T-helper 2 cell treated with Interferon-gamma antibody and Interleukin-4, amounts not matched to agents 5 μg/mL and 100 μg/mL, for 36 hours (primary cell): ENCODE measurements at regions not wholly inside any gene's neighbourhood (a gene's known extent, or its start where the extent isn't known, plus 50 kb on each side); places are given as distances from the start of the nearest gene placed in this dataset.
"Not testable (repeated sequence)": the region's sequence is repeated elsewhere in the genome, so short reads cannot be mapped to it uniquely, and the experiment has no call there.

Experiments used
- DNase-seq: peaks from one replicate; pipeline ENCODE4 v3.0.0; 2021; ENCODE audit warnings: low spot score
- H3K27ac Mint-ChIP-seq: one replicate; pipeline ENCODE4 v1.8.0; 2021; ENCODE audit warnings: mild to moderate bottlenecking, mixed read lengths
- H3K27me3 Mint-ChIP-seq: one replicate; pipeline ENCODE4 v1.8.0; 2021; ENCODE audit warnings: low read depth, mixed read lengths
- H3K36me3 Mint-ChIP-seq: one replicate; pipeline ENCODE4 v1.8.0; 2021; ENCODE audit warnings: low read depth, mixed read lengths
- H3K4me1 Mint-ChIP-seq: one replicate; pipeline ENCODE4 v1.8.0; 2021; ENCODE audit warnings: low read depth, mixed read lengths
- H3K4me3 Mint-ChIP-seq: one replicate; pipeline ENCODE4 v1.8.0; 2022; ENCODE audit warnings: mild to moderate bottlenecking, moderate library complexity, mixed read lengths
- H3K9me3 Mint-ChIP-seq: one replicate; pipeline ENCODE4 v1.8.0; 2021; ENCODE audit warnings: mixed read lengths

DNA sequence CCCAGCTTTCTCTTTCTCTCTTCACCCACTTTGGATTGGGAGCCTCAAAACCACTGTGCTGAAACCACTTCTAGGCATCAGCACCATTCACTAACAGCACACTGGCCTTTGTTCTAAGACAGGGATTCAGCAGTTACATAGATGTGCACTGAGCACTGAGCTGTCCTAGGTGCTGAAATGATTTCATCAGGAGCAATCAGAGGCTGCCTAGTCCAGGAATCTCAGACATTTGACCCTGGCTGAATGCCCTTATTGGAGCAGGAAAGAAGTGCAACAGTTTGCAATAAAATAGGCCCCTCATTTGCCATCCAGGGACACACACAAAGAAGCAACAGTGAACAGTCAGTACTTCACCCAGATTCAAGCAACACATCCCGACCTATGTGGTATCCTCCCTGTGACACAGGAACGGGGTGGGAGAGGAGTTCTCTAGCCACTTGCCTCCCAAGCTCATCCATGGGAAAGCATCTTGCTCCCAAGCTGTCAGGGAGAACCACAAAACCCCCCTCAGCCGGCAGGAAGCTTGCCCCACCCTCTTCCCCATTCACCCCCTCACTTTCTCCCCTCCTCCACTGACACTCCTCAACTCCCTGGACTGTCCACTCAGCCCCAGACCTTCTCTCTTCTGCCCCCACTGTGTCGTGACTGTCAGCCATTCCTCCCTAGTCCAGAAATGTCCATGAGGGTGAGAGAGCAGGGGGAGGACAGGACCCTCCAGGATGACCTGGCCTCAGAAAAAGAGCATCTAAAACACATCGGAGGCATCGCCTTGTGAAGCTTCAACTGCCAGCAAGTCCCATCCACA, 304.4 kb downstream of the PREX1 start:
- H3K27me3 Mint-ChIP-seq = no peaks in the 10 kb centered on the region
- no peak for DNase-seq

DNA sequence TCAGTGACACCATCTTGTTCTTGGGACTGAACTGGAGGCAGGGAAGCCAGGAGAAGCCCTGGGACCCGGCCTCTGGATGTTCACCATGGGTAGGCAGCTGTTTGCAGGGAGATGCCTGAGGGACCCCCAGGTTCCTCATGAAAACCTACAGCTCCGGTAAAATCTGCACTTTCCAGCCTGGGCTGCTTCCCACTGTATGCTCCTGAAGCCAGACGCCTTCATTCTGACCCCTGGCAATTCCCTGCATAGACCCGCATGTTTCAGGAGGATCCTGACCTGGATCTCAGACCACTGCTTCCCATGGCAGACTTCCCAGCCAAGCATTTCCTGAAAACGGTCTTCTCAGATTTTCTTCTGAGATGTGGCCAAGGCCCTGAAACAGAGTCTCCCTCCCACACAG, 306.7 kb downstream of the PREX1 start:
- H3K9me3 Mint-ChIP-seq = no peaks in the 10 kb centered on the region
- H3K36me3 Mint-ChIP-seq = no peaks in the 10 kb centered on the region
- H3K4me1 Mint-ChIP-seq = no peaks in the 10 kb centered on the region
- peaks cover 7% of the 10 kb centered on the region for H3K27me3 Mint-ChIP-seq
- DNase-seq = no peak
- no peak overlapping the region for H3K27ac Mint-ChIP-seq
- no peak overlapping the region for H3K4me3 Mint-ChIP-seq

More for the DNA sequence above, 304.4 kb downstream of the PREX1 start:
- Mint-ChIP-seq H3K9me3 (no peaks in the 10 kb centered on the region), H3K4me3 (no peak overlapping the region), H3K27ac (no peak overlapping the region), H3K36me3 (no peaks in the 10 kb centered on the region), H3K4me1 (no peaks in the 10 kb centered on the region)

DNA sequence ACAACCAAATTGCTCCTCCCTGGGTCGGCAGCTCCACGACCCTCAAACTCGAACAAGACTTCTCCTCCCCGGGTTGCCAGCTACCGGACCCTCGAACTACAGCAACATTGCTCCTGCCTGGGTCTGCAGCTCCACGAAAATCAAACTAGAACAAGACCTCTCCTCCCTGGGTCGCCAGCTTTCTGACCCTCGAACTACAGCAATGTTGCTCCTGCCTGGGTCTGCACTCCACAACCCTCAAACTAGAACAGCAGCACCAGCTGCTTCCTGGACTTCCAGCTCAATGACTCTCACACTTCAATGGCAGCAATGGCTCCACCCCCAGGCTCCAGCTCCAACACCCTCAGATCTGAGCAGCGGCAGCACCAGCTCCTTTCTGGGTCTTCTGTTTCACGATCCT, 311.6 kb downstream of the PREX1 start:
- H3K27me3 Mint-ChIP-seq, H3K4me1 Mint-ChIP-seq, H3K9me3 Mint-ChIP-seq, H3K4me3 Mint-ChIP-seq, H3K27ac Mint-ChIP-seq, DNase-seq, H3K36me3 Mint-ChIP-seq: not testable (repeated sequence)

DNA sequence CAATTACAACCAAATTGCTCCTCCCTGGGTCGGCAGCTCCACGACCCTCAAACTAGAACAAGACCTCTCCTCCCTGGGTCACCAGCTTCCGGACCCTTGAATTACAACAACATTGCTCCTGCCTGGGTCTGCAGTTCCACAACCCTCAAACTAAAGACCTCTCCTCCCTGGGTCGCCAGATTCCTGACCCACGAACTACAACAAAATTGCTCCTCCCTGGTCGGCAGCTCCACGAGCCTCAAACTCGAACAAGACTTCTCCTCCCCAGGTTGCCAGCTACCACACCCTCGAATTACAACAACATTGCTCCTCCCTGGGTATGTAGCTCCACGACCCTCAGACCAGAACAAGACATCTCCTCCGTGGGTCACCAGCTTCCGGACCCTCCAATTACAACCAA, 313.2 kb downstream of the PREX1 start:
- H3K4me1 Mint-ChIP-seq, H3K27ac Mint-ChIP-seq, DNase-seq, H3K4me3 Mint-ChIP-seq, H3K36me3 Mint-ChIP-seq, H3K9me3 Mint-ChIP-seq, H3K27me3 Mint-ChIP-seq: not testable (repeated sequence)

DNA sequence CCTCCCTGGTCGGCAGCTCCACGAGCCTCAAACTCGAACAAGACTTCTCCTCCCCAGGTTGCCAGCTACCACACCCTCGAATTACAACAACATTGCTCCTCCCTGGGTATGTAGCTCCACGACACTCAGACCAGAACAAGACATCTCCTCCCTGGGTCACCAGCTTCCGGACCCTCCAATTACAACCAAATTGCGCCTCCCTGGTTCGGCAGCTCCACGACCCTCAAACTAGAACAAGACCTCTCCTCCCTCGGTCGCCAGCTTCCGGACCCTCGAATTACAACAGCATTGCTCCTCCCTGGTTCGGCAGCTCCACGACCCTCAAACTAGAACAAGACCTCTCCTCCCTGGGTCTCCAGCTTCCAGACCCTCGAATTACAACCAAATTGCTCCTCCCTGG, 315.3 kb downstream of the PREX1 start:
- H3K36me3 Mint-ChIP-seq, H3K27ac Mint-ChIP-seq, H3K27me3 Mint-ChIP-seq, H3K9me3 Mint-ChIP-seq, H3K4me1 Mint-ChIP-seq, DNase-seq, H3K4me3 Mint-ChIP-seq: not testable (repeated sequence)

DNA sequence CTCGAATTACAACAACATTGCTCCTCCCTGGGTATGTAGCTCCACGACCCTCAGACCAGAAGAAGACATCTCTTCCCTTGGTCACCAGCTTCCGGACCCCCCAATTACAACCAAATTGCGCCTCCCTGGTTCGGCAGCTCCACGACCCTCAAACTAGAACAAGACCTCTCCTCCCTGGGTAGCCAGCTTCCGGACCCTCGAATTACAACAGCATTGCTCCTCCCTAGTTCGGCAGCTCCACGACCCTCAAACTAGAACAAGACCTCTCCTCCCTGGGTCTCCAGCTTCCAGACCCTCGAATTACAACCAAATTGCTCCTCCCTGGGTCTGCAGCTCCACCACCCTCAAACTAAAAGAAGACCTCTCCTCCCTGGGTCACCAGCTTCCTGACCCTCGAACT, 322.7 kb downstream of the PREX1 start:
- not testable (repeated sequence) for H3K9me3 Mint-ChIP-seq, H3K27me3 Mint-ChIP-seq, H3K4me1 Mint-ChIP-seq, H3K27ac Mint-ChIP-seq, H3K4me3 Mint-ChIP-seq, H3K36me3 Mint-ChIP-seq, DNase-seq

DNA sequence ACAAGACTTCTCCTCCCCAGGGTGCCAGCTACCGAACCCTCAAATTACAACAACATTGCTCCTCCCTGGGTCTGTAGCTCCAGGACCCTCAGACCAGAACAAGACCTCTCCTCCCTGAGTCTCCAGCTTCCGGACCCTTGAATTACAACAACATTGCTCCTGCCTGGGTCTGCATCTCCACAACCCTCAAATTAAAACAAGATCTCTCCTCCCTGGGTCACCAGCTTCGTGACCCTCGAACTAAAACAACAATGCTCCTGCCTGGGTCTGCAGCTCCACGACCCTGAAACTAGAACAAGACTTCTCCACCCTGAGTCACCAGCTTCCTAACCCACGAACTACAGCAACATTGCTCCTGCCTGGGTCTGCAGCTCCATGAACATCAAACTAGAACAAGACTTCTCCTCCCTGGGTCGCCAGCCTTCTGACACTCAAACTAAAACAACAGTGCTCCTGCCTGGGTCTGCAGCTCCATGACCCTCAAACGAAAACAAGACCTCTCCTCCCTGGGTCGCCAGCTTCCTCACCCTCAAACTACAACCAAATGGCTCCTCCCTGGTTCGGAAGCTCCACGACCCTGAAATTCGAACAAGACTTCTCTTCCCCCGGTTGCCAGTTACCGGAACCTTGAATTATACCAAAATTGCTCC, 324.5 kb downstream of the PREX1 start:
- Mint-ChIP-seq H3K27me3 (no peaks in the 10 kb centered on the region), H3K4me1 (no peaks in the 10 kb centered on the region), H3K36me3 (no peaks in the 10 kb centered on the region), H3K9me3 (no peaks in the 10 kb centered on the region), H3K27ac (no peak overlapping the region), H3K4me3 (no peak overlapping the region)
- DNase-seq = no peak

DNA sequence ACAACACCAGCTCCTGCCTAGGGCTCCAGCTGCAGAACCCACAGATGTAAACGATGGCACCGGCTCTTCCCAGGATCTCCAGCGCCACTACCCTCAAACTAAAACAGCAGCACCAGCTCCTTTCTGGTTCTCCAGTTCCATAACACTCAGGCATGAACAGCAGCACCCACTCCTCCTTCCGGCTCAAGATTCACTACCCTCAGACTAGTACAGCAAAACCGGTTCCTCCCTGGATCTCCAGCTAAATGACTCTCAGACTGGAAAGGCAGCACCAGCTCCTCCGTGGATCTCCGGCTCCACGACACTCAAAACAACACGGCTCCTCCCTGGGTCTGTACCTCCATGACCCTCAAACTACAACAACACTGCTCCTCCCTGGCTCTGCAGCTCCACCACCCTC, 325.0 kb downstream of the PREX1 start:
- Mint-ChIP-seq H3K4me1 (no peaks in the 10 kb centered on the region), H3K27ac (no peak overlapping the region), H3K27me3 (no peaks in the 10 kb centered on the region), H3K9me3 (no peaks in the 10 kb centered on the region), H3K4me3 (no peak overlapping the region), H3K36me3 (no peaks in the 10 kb centered on the region)
- DNase-seq = no peak

DNA sequence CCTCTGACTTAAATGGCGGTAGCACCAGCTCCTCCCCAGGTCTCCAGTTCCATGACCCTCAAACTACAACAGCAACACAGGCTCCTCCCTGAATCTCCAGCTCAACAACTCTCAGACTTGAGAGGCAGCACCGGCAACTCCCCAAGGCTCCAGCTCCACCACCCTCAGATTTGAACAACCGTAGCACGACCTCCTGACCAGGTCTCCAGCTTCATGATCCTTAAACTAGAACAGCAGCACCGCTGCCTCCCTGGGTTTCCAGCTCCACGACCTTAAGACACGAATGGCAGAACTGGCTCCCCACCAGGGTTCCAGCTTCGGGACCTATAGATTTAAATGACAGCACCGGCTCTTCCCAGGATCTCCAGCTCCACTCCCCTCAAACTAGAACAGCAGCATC, 325.8 kb downstream of the PREX1 start:
- Mint-ChIP-seq H3K27ac (no peak overlapping the region), H3K4me3 (no peak overlapping the region), H3K4me1 (no peaks in the 10 kb centered on the region), H3K36me3 (no peaks in the 10 kb centered on the region), H3K9me3 (no peaks in the 10 kb centered on the region), H3K27me3 (no peaks in the 10 kb centered on the region)
- DNase-seq = no peak

DNA sequence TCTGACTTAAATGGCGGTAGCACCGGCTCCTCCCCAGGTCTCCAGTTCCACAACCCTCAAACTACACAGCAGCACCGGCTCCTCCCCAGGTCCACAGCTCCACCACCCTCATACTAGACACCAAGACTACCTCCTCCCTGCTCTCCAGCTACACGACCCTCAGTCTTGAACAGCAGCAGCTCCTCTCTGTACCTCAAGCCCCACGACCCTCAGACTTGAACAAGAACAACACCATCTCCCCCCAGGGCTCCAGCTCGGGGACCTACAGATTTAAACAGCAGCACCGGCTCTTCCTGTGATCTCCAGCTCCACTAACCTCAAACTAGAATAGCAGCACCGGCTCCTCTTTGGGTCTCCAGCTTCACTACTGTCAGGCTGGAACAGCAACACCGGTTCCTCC, 326.9 kb downstream of the PREX1 start:
- not testable (repeated sequence) for H3K4me1 Mint-ChIP-seq, H3K4me3 Mint-ChIP-seq, H3K36me3 Mint-ChIP-seq, H3K27me3 Mint-ChIP-seq, H3K27ac Mint-ChIP-seq, DNase-seq, H3K9me3 Mint-ChIP-seq

DNA sequence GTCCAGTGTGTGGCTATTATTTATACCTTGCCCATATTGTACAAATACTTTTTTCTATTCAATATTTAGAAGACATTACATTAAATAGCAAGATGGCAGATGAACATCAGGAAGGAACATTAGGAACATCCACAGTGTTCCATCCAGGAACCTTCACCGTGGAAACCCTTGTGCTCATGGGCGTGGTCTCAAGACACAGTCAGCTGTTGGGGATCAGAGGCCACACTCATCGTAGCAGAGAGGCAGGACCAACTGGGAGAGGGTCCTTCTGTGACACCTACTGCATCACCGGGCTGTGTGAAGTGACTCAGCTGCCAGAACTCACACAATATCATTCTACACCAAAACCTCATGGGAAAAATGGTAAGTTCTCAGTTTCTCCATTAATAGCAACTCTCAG, 328.9 kb downstream of the PREX1 start:
- H3K4me1 Mint-ChIP-seq, H3K27me3 Mint-ChIP-seq, H3K4me3 Mint-ChIP-seq, H3K9me3 Mint-ChIP-seq, DNase-seq, H3K36me3 Mint-ChIP-seq, H3K27ac Mint-ChIP-seq: not testable (repeated sequence)

DNA sequence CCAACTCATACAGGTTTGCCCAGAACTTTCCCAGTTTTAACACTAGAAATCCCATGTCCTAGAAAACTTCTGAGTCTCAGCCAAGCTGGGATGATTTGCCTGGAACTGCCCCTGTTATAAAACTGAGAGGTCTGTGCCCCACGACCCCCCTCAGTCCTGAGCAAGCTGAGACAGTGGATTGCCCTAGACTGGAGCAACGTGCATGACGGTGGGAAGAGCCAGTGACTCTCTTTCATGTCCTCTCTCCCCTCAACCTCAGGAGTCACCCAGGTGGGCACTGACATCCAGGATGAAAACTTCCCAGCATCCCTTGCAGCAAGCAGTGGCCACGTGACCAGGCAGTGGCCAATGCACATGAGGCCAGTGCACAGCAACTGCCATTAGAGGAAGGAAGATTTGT, 329.7 kb downstream of the PREX1 start:
- H3K27me3 Mint-ChIP-seq, H3K4me1 Mint-ChIP-seq, H3K9me3 Mint-ChIP-seq, H3K36me3 Mint-ChIP-seq, H3K27ac Mint-ChIP-seq, DNase-seq, H3K4me3 Mint-ChIP-seq: not testable (repeated sequence)

DNA sequence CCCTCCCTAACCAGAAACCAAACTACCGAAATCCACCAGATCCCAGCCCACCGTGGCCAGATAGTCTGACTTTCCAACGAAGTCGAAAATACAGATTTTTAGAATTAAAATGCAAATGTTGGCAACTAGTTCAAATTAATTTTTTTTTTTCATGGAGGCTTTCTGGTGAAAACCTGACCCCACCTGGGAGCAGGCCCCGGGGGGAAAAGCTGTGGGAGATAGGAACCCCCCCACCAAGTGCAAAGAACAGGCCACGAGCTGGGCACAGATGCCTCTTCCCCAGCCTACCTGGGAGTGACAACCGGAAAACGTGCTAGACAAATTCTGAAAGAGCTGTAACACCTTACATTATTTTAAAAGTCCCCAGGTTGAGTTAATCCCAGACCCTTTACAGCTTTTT, 333.8 kb downstream of the PREX1 start:
- H3K27me3 Mint-ChIP-seq = no peaks in the 10 kb centered on the region
- no peak overlapping the region for H3K4me3 Mint-ChIP-seq
- no peak for DNase-seq
- H3K27ac Mint-ChIP-seq = no peak overlapping the region
- H3K9me3 Mint-ChIP-seq = no peaks in the 10 kb centered on the region
- no peaks in the 10 kb centered on the region for H3K36me3 Mint-ChIP-seq
- no peaks in the 10 kb centered on the region for H3K4me1 Mint-ChIP-seq

DNA sequence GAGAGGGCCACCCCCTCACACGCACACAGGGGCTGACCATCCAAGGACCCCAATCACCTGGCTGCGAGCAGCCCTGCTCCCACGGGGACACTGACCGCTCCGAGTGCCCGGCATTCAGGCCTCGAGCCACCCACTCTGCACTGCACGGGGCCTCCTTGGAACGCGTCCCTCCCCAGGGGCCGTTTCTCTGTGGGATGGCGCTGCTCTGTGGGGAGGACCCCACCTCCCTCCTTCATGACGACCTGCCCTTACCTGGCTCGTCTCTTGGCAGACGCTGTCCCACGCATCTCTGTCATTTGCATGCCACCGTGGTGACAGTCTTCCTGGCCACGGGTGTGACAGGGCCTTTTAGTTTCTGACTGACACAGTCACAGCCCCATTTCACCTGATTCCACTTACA, 334.5 kb downstream of the PREX1 start:
- H3K36me3 Mint-ChIP-seq, H3K27ac Mint-ChIP-seq, H3K4me1 Mint-ChIP-seq, DNase-seq, H3K9me3 Mint-ChIP-seq, H3K27me3 Mint-ChIP-seq, H3K4me3 Mint-ChIP-seq: not testable (repeated sequence)

DNA sequence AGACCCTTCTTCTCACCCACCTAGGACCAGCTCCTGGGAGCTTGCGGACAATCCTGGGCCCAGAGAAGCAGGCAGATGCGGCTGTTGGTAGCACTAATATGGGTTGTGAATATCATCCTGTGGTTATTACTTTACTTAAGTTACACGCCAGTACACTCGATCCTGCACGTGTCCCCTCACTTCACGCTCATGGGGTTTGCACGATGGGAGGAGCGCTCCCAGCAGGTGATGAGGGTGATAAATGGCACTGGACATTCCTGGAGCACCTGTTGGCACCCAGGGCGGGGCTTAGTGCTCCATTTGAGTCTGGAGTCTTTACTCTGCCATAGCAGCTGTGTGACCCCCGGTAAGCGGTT, 335.1 kb downstream of the PREX1 start:
- Mint-ChIP-seq H3K27me3 (no peaks in the 10 kb centered on the region), H3K9me3 (no peaks in the 10 kb centered on the region), H3K36me3 (no peaks in the 10 kb centered on the region), H3K4me1 (no peaks in the 10 kb centered on the region), H3K4me3 (no peak overlapping the region), H3K27ac (no peak overlapping the region)
- DNase-seq = no peak
